IMR-90 (cell line): ENCODE measurements at regions not wholly inside any gene's neighbourhood (a gene's known extent, or its start where the extent isn't known, plus 50 kb on each side); places are given as distances from the start of the nearest gene placed in this dataset.
A peak's percentile ranks its signal among the peaks of the same experiment; 100 is the strongest.

Experiments used
- ATAC-seq: fragments of 200-7000 bp; cut with Tn5 transposase; 2 replicates; pipeline ENCODE4 v1.9.1; 2020; ENCODE audit warnings: low read depth, mild to moderate bottlenecking, moderate library complexity
- BruUV-seq: library from RNA; stranded (reverse); fragments of 400-500 nt; replicated peaks from 2 replicates; lab custom pipeline; 2021; lab: Mats Ljungman, UMichigan
- CTCF ChIA-PET: fragments of 300-600 bp; formaldehyde crosslinking; extraction: SDS; loops from one replicate; lab custom pipeline; 2021; ENCODE audit warnings: antibody characterized with exemption; lab: Yijun Ruan, JAX
- POLR2A ChIA-PET: fragments of 300-600 bp; sonication (Branson Sonifier 250); formaldehyde crosslinking; loops from one replicate; lab custom pipeline; 2022; ENCODE audit warnings: antibody characterized with exemption; ENCODE audit not compliant: unreplicated experiment; lab: Charles Lee
- DNase-seq: peaks from one replicate; pipeline ENCODE4 v3.0.0; 2013
- H2AFZ ChIP-seq: replicated peaks from 2 replicates; pipeline ENCODE3; 2013; ENCODE audit warnings: low read length, mild to moderate bottlenecking; ENCODE audit not compliant: poor library complexity
- H2AK5ac ChIP-seq: 2 replicates; pipeline ENCODE4 v1.6.1; 2013; ENCODE audit warnings: low read depth, low read length, inconsistent platforms
- H2AK9ac ChIP-seq: replicated peaks from 2 replicates; pipeline ENCODE3; 2013; ENCODE audit warnings: mild to moderate bottlenecking, low read depth, low read length, moderate library complexity; ENCODE audit not compliant: poor library complexity
- H2BK120ac ChIP-seq: 2 replicates; pipeline ENCODE4 v1.6.1; 2013; ENCODE audit warnings: low read depth, low read length, inconsistent platforms
- H2BK15ac ChIP-seq: 3 replicates; pipeline ENCODE4 v1.6.1; 2013; ENCODE audit warnings: low read depth, low read length, inconsistent platforms
- H2BK20ac ChIP-seq: 2 replicates; pipeline ENCODE4 v1.6.1; 2013; ENCODE audit warnings: low read depth, mild to moderate bottlenecking, inconsistent platforms, low read length, moderate library complexity
- H2BK5ac ChIP-seq: 2 replicates; pipeline ENCODE4 v1.6.1; 2013; ENCODE audit warnings: mild to moderate bottlenecking, low read depth, low read length, inconsistent platforms; ENCODE audit not compliant: poor library complexity, severe bottlenecking
- H3K14ac ChIP-seq: replicated peaks from 2 replicates; pipeline ENCODE4 v1.6.1; 2013; ENCODE audit warnings: low read depth, low read length, inconsistent platforms
- H3K18ac ChIP-seq: 2 replicates; pipeline ENCODE4 v1.6.1; 2013; ENCODE audit warnings: low read depth, low read length, control low read depth
- H3K23ac ChIP-seq: 2 replicates; pipeline ENCODE4 v1.6.1; 2013; ENCODE audit warnings: low read depth, low read length, inconsistent platforms
- H3K27ac ChIP-seq: 2 replicates; pipeline ENCODE4 v1.5.1; 2013; ENCODE audit warnings: mild to moderate bottlenecking, control low read depth, low read length; ENCODE audit not compliant: insufficient read depth
- H3K27me3 ChIP-seq: 2 replicates; pipeline ENCODE4 v1.6.1; 2013; ENCODE audit warnings: low read length; ENCODE audit not compliant: control insufficient read depth, insufficient read depth
- H3K36me3 ChIP-seq: 2 replicates; pipeline ENCODE4 v1.6.1; 2013; ENCODE audit warnings: low read length, mixed read lengths; ENCODE audit not compliant: control insufficient read depth, insufficient read depth
- H3K4ac ChIP-seq: 2 replicates; pipeline ENCODE4 v1.6.1; 2013; ENCODE audit warnings: low read depth, low read length, inconsistent platforms
- H3K4me1 ChIP-seq: 2 replicates; pipeline ENCODE4 v1.6.1; 2013; ENCODE audit warnings: low read length, mixed read lengths; ENCODE audit not compliant: control insufficient read depth, insufficient read depth
- H3K4me2 ChIP-seq: 2 replicates; pipeline ENCODE4 v1.6.1; 2013; ENCODE audit warnings: low read depth, mild to moderate bottlenecking, control low read depth, low read length, moderate library complexity
- H3K4me3 ChIP-seq: 2 replicates; pipeline ENCODE4 v1.5.1; 2013; ENCODE audit warnings: low read depth, mild to moderate bottlenecking, control low read depth, low read length, moderate library complexity; ENCODE audit not compliant: insufficient read depth
- H3K56ac ChIP-seq: 2 replicates; pipeline ENCODE4 v1.6.1; 2013; ENCODE audit warnings: low read length, inconsistent platforms; ENCODE audit not compliant: insufficient read depth; ENCODE audit errors: extremely low read depth
- H3K79me1 ChIP-seq, 2 experiments: 2 replicates each; pipeline ENCODE4 v1.6.1; 2013; ENCODE audit warnings: low read length in 2 of 2, inconsistent platforms in 1 of 2, low read depth in 1 of 2
- H3K9ac ChIP-seq: 2 replicates; pipeline ENCODE4 v1.6.1; 2013; ENCODE audit warnings: low read depth, low read length, control low read depth
- H3K9me1 ChIP-seq: 2 replicates; pipeline ENCODE4 v1.6.1; 2013; ENCODE audit warnings: low read length, inconsistent platforms; ENCODE audit not compliant: insufficient read depth
- H3K9me3 ChIP-seq: 2 replicates; pipeline ENCODE4 v1.6.1; 2013; ENCODE audit warnings: low read length; ENCODE audit not compliant: control insufficient read depth, insufficient read depth
- H4K20me1 ChIP-seq: 2 replicates; pipeline ENCODE4 v1.6.1; 2013; ENCODE audit warnings: low read length, inconsistent platforms; ENCODE audit not compliant: insufficient read depth
- H4K5ac ChIP-seq: 2 replicates; pipeline ENCODE4 v1.6.1; 2013; ENCODE audit warnings: mild to moderate bottlenecking, low read depth, low read length, control low read depth
- H4K8ac ChIP-seq, 2 experiments: 2 replicates each; pipeline ENCODE4 v1.6.1; 2013; ENCODE audit warnings: low read depth in 2 of 2, low read length in 2 of 2, control low read depth in 1 of 2, inconsistent platforms in 1 of 2
- H4K91ac ChIP-seq: 2 replicates; pipeline ENCODE4 v1.6.1; 2013; ENCODE audit warnings: low read depth, low read length, inconsistent platforms; ENCODE audit not compliant: insufficient read depth
- CEBPB ChIP-seq: IDR thresholded peaks from 2 replicates; pipeline ENCODE4 v1.6.1; 2012; ENCODE audit warnings: low read depth, low read length, improper control_type of control experiment
- FOS ChIP-seq: fragments of 150-350 bp; IDR thresholded peaks from 2 replicates; pipeline ENCODE4 v1.6.1; 2016; ENCODE audit warnings: low read depth, low read length
- MAZ ChIP-seq: IDR thresholded peaks from 2 replicates; pipeline ENCODE4 v1.6.1; 2012; ENCODE audit warnings: low read depth, mild to moderate bottlenecking, low read length, improper control_type of control experiment, moderate library complexity, borderline replicate concordance
- MXI1 ChIP-seq: IDR thresholded peaks from 2 replicates; pipeline ENCODE4 v1.6.1; 2012; ENCODE audit warnings: low read depth, mild to moderate bottlenecking, low read length, moderate library complexity, borderline replicate concordance
- NFE2L2 ChIP-seq: fragments of 150-350 bp; IDR thresholded peaks from 2 replicates; pipeline ENCODE4 v1.6.1; 2016; ENCODE audit warnings: low read depth, mild to moderate bottlenecking, low read length
- POLR2A ChIP-seq: IDR thresholded peaks from 2 replicates; pipeline ENCODE4 v1.6.1; 2012; ENCODE audit warnings: mild to moderate bottlenecking, low read depth, low read length
- RAD21 ChIP-seq: IDR thresholded peaks from 2 replicates; pipeline ENCODE4 v1.6.1; 2012; ENCODE audit warnings: low read length, improper control_type of control experiment
- RCOR1 ChIP-seq: IDR thresholded peaks from 2 replicates; pipeline ENCODE4 v1.6.1; 2012; ENCODE audit warnings: mild to moderate bottlenecking, low read length, improper control_type of control experiment; ENCODE audit not compliant: insufficient replicate concordance
- USF2 ChIP-seq: fragments of 150-350 bp; IDR thresholded peaks from 2 replicates; pipeline ENCODE4 v1.6.1; 2017; ENCODE audit warnings: mild to moderate bottlenecking, antibody characterized with exemption, low read length, low read depth
- dilution Hi-C: fragments of 300-500 bp; cut with HindIII; formaldehyde crosslinking; loops from one replicate; pipeline ENCODE4 v1.14.3; 2018; ENCODE audit warnings: low sequenced_read_pairs; ENCODE audit not compliant: unreplicated experiment
- in situ Hi-C: fragments of 300-500 bp; cut with MboI; formaldehyde crosslinking; loops from 3 replicates; pipeline ENCODE4 v1.14.3; 2019; ENCODE audit warnings: low sequenced_read_pairs, inconsistent platforms, mixed read lengths
- intact Hi-C: fragments of 100-400 bp; cut with micrococcal nuclease; formaldehyde crosslinking; loops from 2 replicates; pipeline ENCODE4 v1.10.0; 2022
- TF ChIP-seq, protein P1 (sequence below): conservative IDR thresholded peaks from 2 replicates; pipeline ENCODE4 v1.5.1; 2012; ENCODE audit warnings: mild to moderate bottlenecking, low read depth, low read length, improper control_type of control experiment

DNA sequence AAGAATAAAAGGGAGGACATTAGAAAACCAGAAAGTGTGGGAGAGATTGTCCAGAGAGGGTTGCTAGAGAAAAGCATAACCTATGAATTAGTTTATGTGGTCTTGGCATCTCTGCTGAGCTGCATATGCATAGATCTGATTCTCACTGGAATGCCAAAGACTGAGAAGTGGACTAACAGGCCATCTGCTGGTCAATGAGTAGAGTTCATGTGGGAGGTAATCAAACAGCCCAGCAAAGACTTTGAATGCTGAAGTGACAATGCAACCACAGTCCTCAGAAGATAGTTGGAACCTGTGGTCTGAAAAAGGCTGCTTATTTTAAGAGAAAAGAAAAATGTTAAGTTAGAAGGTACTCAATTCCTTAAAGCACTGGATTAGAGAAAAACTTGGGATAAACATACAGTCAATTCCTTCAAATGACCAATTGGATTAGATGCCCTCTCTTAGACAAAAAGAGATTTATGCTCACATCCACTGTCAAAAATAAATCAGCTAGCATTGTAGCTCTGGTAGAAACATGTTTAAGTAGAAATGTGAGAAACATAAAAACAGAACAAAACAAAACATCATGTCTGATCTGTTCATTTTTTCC, 382.8 kb downstream of the AMY1C start:
- H3K9me3 ChIP-seq, result peaks cover 13% of the 10 kb centered on the region
- no peak overlapping the region for H2AK5ac ChIP-seq
- no peak overlapping the region for H2BK5ac ChIP-seq
- no peak overlapping the region for H3K4ac ChIP-seq
- dilution Hi-C loops (no loop called here), intact Hi-C loops (no loop called here), in situ Hi-C loops (no loop called here)
- no peak overlapping the region for H3K27ac ChIP-seq
- no peaks in the 10 kb centered on the region for H3K4me1 ChIP-seq
- H2BK15ac ChIP-seq, result no peak overlapping the region
- no peaks in the 10 kb centered on the region for H3K27me3 ChIP-seq
- no peak overlapping the region for H4K5ac ChIP-seq
- H3K36me3 ChIP-seq, result no peaks in the 10 kb centered on the region
- H3K23ac ChIP-seq, result no peak overlapping the region
- no peaks in the 10 kb centered on the region for H3K79me1 ChIP-seq
- ChIA-PET CTCF (no interaction called here), POLR2A (no interaction called here)
- H4K8ac ChIP-seq, result no peak overlapping the region
- H3K56ac ChIP-seq, result no peak overlapping the region
- no peak overlapping the region for H2BK20ac ChIP-seq
- no peak overlapping the region for H2AK9ac ChIP-seq
- H2BK120ac ChIP-seq, result no peak overlapping the region
- no TSS peak for BruUV-seq
- no peaks in the 10 kb centered on the region for H3K9me1 ChIP-seq
- H3K14ac ChIP-seq, result no peak overlapping the region
- no peak overlapping the region for H3K18ac ChIP-seq
- ATAC-seq (no peak), DNase-seq (peak; percentile 1)
- no peak overlapping the region for H2AFZ ChIP-seq
- H4K20me1 ChIP-seq, result no peaks in the 10 kb centered on the region
- no peak overlapping the region for H4K91ac ChIP-seq
- H3K4me2 ChIP-seq, result no peak overlapping the region
- H3K4me3 ChIP-seq, result no peak overlapping the region
- no peak overlapping the region for H3K9ac ChIP-seq
- no peak for TF ChIP-seq POLR2A
- TF ChIP-seq NFE2L2, result no peak
- no peak; the same call in 1 of the 2 replicates for TF ChIP-seq RAD21
- TF ChIP-seq CEBPB, result no peak
- no peak for TF ChIP-seq RCOR1
- TF ChIP-seq USF2, result no peak
- no peak for TF ChIP-seq MAZ
- TF ChIP-seq, protein P1, sequence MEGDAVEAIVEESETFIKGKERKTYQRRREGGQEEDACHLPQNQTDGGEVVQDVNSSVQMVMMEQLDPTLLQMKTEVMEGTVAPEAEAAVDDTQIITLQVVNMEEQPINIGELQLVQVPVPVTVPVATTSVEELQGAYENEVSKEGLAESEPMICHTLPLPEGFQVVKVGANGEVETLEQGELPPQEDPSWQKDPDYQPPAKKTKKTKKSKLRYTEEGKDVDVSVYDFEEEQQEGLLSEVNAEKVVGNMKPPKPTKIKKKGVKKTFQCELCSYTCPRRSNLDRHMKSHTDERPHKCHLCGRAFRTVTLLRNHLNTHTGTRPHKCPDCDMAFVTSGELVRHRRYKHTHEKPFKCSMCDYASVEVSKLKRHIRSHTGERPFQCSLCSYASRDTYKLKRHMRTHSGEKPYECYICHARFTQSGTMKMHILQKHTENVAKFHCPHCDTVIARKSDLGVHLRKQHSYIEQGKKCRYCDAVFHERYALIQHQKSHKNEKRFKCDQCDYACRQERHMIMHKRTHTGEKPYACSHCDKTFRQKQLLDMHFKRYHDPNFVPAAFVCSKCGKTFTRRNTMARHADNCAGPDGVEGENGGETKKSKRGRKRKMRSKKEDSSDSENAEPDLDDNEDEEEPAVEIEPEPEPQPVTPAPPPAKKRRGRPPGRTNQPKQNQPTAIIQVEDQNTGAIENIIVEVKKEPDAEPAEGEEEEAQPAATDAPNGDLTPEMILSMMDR, result no peak
- no peak for TF ChIP-seq FOS
- no peak for TF ChIP-seq MXI1
